ENCODE measurements at regions not wholly inside any gene's neighbourhood (a gene's known extent, or its start where the extent isn't known, plus 50 kb on each side); places are given as distances from the start of the nearest gene placed in this dataset.
"Not testable (repeated sequence)": the region's sequence is repeated elsewhere in the genome, so short reads cannot be mapped to it uniquely, and the experiment has no call there.

GRCh38 chr16:26598061-26598460 is 468.7 kb upstream of the C16orf82 start:
- no peak for DNase-seq

- no peak for DNase-seq
Measured at GRCh38 chr16:26598998-26599784, 467.5 kb upstream of the C16orf82 start.

- DNase-seq: no peak
Measured at GRCh38 chr16:26599785-26600104, 467.0 kb upstream of the C16orf82 start.

DNA sequence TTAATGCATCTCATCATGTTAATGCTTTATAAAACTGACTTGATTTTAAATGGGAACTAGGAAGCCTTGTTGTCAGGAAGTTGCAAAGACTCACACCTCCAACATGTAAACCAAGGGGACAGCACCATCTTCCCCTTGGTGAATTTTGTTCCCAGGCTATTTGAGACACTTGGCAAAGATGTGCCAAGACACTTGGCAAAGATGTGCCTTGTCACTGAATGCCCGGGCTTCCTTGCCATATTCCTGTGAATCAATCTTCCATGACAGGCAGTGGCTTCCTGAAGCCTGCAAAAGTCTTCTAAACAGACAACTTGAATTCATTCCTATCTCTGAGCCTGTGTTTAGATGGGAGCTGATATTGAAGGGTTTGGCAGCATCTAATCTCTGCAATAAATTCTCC is 465.4 kb upstream of the C16orf82 start:
- no peak for DNase-seq

DNA sequence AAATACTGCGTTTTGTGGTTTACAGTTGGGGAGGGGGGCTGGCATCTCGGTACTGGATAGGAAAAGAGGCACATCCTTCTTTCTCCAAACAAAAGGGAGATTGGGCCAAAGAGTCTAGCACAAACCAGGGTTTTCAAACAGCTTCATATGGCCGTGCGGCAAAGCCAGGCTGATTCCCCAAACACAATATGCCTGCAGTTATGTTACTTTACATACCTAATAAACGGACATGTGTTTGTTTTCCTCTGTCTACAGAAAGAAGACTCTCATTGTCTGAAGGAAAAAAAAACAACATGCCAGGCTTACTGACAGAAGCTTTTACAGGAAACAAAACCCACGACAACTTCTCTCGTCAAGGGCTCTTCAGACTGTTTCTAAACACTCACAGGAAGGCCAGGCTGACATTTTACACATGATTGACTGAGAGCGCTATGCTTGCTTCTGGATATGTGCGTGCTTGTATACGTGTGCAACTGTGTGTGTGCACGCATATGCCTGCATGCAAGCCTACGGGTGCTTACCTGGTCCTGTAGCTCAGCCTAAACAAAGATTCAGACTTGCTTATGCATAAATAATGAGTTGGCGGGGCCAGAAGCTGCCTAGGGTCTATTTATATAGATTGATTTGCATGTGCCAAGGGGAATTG is 461.0 kb upstream of the C16orf82 start:
- DNase-seq: no peak

GRCh38 chr16:26606381-26607150 is 460.2 kb upstream of the C16orf82 start:
- no peak for DNase-seq

- DNase-seq: no peak
Measured at GRCh38 chr16:26614237-26614841, 452.4 kb upstream of the C16orf82 start.

DNA sequence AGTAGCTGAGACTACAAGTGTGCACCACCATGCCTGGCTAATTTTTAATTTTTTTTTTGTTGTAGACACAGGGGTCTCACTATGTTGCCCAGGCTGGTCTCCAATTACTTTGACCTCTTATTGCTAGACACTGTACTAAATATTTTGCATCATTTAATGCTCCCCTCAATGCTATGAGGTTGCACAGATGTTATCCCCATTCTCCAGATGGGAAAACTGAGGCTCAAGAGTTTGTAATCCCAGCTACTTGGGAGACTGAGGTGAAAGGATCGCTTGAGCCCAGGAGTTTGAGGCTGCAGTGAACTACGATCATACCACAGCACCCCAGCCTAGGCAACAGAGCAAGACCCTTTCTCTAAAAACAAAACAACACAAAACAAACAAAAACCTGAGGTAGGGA is 443.3 kb upstream of the C16orf82 start:
- DNase-seq: no peak

- DNase-seq: no peak
Measured at GRCh38 chr16:26627958-26628357, 438.8 kb upstream of the C16orf82 start.

GRCh38 chr16:26631365-26631764 is 435.4 kb upstream of the C16orf82 start:
- not testable (repeated sequence) for DNase-seq

DNA sequence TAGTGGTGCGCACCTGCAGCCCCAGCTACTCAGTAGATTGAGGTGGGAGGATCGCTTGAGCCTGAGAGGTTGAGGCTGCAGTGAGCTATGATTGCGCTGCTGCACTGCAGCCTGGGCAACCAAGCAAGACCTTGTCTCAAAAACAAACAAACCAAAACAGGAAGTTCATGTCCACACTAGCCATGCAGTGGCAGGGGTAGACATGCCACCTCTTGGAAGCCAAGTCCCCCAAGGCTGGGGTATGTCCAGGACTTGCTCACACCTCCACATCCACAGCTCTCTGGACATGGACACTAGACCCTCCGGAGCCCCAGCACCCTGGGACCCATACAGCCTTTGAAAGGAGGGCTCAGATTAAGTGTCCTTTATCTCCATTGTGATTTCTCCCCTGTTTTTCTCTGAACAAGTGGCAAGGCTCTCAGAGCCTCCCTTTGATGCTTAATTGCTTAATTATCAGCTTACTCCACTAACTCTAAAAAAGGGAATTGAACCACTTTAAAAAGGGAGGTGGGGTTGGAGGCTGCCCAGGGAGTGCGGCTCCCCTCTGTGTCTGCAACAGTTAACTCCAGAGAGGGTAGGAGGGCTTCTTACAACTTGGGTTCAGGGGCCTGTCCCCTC is 424.6 kb upstream of the C16orf82 start:
- DNase-seq: no peak

DNA sequence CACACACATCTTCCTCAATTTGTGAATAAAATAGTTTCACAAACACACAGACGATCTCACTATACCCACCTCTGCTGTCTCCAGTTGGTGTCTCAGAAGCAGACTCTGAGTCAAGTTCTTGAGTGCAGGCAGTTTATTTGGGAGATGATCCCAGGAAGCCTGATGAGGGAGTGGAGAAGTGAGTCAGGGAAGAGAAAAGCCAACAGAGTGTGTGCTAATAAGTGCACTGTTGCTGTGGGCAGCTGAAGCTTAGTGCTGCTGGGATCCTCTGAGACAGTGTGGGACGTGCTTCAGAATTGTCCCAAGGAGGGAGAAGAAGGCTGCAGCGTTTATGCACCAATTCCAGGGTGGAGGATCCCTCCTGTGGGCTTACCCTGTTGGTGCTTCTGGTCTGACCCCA is 423.2 kb upstream of the C16orf82 start:
- no peak for DNase-seq

DNA sequence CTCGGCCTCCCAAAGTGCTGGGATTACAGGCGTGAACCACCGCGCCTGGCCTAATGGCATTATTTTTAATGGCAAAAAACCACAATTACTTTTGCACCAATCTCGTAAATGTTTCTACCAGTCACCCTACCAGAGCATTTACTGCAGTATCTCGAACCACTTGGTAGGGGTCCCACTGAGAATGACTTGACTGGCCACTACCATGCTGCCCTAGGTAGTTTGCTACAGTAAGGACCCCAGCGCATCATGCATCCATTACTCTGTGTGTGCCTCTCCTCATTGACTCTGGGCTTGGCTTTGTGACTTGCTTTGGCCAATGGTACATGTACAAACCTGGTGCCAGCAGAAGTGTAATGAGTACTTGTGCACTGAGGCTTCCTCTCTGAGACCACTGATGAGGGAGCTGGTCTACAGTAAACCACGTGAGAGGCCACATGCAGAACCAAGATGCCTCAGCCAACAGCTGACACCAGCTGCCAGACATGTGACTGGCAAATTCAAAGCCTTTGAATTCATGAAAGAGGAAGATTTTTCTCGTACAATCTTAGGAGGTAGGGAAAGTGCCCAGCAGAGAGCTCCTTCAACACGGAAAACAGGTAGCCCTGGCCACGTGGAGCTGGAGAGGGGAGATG is 421.7 kb upstream of the C16orf82 start:
- DNase-seq: no peak

DNA sequence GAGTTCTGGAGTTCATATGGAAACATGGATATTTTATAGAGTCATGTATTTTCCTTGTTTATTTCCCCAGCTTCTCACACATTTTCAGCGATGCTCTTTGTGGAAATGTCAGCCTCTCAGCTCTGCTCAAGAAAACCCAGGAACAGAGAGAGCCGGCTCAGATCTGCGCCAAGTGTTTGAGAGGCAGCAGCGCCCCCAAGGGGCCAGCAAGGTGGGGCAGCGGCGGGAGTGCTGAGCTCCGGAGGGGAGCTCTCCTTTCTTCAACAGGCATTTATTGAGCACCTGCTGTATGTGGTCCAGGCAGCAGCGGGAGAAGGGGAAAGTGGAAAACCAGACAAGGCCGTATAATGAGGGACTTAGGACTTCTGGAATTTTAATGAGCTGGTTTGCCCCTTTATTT is 421.1 kb upstream of the C16orf82 start:
- DNase-seq: peak in 2 of 4 experiments; percentile 5 to 20

- no peak for DNase-seq
Measured at GRCh38 chr16:26647870-26648269, 418.9 kb upstream of the C16orf82 start.

GRCh38 chr16:26648851-26649250 is 417.9 kb upstream of the C16orf82 start:
- DNase-seq: no peak

DNA sequence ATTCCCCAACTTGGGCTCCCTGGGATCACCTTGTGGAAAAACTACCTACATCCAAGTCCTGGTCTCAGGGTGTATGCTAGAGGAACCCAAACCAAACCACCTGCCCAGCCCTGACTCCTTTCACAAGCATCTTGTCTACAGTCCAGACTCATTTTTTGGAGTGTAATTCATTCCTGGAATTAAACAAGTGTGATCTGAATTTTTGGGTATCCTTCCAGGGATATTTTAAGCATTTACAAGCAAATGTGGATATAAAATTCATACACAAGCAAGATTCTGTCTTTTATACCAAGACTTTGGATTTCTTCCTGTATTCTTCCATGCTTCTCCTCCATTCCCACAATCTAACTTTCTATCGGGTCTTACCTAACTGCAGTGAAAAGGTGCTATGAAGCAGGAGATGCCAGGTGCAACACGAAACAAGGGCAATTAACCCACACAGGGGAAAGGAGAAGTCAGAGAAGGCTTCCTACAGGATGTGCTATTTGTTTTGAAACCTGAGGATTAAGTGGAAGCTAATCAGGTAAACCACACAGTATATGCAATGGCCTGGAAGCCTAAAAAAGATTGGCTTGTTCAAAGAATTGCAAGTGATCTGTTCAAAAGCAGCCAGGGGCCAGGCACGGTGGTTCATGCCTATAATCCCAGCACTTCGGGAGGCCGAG is 417.2 kb upstream of the C16orf82 start:
- no peak for DNase-seq

- DNase-seq: no peak
Measured at GRCh38 chr16:26651464-26651863, 415.3 kb upstream of the C16orf82 start.

GRCh38 chr16:26651884-26652283 is 414.8 kb upstream of the C16orf82 start:
- DNase-seq: no peak

- DNase-seq: no peak
Measured at GRCh38 chr16:26658486-26658885, 408.2 kb upstream of the C16orf82 start.

DNA sequence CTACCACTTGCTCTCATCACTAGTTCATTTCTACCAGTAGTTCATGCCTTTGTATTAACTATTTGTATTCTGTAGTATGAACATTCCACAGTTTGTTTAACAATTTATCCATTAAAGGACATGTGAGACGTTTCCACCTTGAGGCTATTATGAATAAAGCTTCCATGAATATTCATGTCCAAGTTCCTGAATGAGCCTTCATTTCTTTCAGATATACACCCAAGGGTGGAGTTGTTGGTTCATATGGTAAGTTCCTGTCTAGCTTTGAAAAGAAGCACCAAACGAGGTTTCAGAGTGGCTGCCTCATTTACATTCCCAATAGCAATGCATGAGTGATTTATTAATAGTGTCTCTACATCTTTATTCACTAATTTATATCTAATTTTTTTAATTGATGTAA is 407.8 kb upstream of the C16orf82 start:
- no peak for DNase-seq

DNA sequence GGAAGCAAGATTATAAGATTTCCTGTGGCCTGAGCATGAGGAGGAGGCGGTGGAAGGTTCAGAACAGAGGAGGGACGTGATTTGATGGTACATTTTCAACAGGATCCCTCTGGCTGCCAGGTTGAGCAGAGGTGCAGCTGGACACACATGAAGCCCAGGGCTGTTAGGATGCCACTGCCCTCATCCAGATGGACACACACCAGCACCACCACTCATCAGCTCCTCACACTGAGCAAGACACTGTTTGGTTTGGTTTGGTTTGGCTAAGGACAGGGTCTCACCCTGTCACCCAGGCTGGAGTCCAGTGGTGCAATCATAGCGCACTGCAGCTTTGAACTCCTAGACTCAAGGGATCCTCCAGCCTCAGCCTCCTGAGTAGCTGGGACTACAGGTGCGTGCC is 402.6 kb upstream of the C16orf82 start:
- no peak for DNase-seq

Measured in suppressor macrophage (primary cell).